Fibroblast of the aortic adventitia (primary cell): ENCODE measurements at regions not wholly inside any gene's neighbourhood (a gene's known extent, or its start where the extent isn't known, plus 50 kb on each side); places are given as distances from the start of the nearest gene placed in this dataset.
A peak's percentile ranks its signal among the peaks of the same experiment; 100 is the strongest.

ENCODE experiments used
- DNase-seq: peaks from one replicate; pipeline ENCODE4 v3.0.0-alpha.2; 2010; ENCODE audit warnings: low read depth
- H3K4me3 ChIP-seq: 2 replicates; pipeline ENCODE4 v1.5.1; 2011; ENCODE audit warnings: low read depth, mild to moderate bottlenecking, control low read depth, low read length, moderate library complexity
- CTCF ChIP-seq: IDR thresholded peaks from 2 replicates; pipeline ENCODE4 v1.5.1; 2011; ENCODE audit warnings: mild to moderate bottlenecking, low read length, control low read depth, inconsistent platforms; ENCODE audit not compliant: insufficient read depth

- no peak for DNase-seq
Observed at GRCh38 chr13:97057176-97057575, 62.9 kb upstream of the OXGR1 start.

GRCh38 chr13:97058391-97058790 is 64.1 kb upstream of the OXGR1 start:
- H3K4me3 ChIP-seq, result no peak overlapping the region
- DNase-seq, result no peak
- TF ChIP-seq CTCF, result no peak

More at GRCh38 chr13:97057176-97057575, 62.9 kb upstream of the OXGR1 start:
- no peak for TF ChIP-seq CTCF
- H3K4me3 ChIP-seq, result no peak overlapping the region

- no peak for DNase-seq
- no peak for TF ChIP-seq CTCF
- no peak overlapping the region for H3K4me3 ChIP-seq
Observed at GRCh38 chr13:97058926-97059325, 64.7 kb upstream of the OXGR1 start.

- no peak for DNase-seq
- no peak overlapping the region for H3K4me3 ChIP-seq
- peak; percentile 28 for TF ChIP-seq CTCF
Observed at GRCh38 chr13:97067017-97067895, 73.0 kb upstream of the OXGR1 start.

GRCh38 chr13:97068151-97068550 is 73.9 kb upstream of the OXGR1 start:
- no peak for DNase-seq
- TF ChIP-seq CTCF, result no peak
- H3K4me3 ChIP-seq, result no peak overlapping the region

GRCh38 chr13:97069050-97069815 is 75.0 kb upstream of the OXGR1 start:
- TF ChIP-seq CTCF, result no peak
- no peak for DNase-seq
- no peak overlapping the region for H3K4me3 ChIP-seq
